Lower leg skin (tissue), 3 donors: ENCODE measurements at regions not wholly inside any gene's neighbourhood (a gene's known extent, or its start where the extent isn't known, plus 50 kb on each side); places are given as distances from the start of the nearest gene placed in this dataset.

Experiments
- POLR2A ChIP-seq, 2 donors: fragments of 450-650 bp; IDR thresholded peaks; one replicate each; pipeline ENCODE4 v1.6.1; 2016 to 2017; ENCODE audit warnings: antibody characterized with exemption in 2 of 2, mild to moderate bottlenecking in 1 of 2, moderate library complexity in 1 of 2
- TF ChIP-seq, protein P1 (sequence below), 3 donors: fragments of 450-650 bp; IDR thresholded peaks; one replicate each; pipeline ENCODE4 v1.5.1; 2016; ENCODE audit warnings: antibody characterized with exemption in 3 of 3, mild to moderate bottlenecking in 3 of 3, moderate library complexity in 2 of 3

DNA sequence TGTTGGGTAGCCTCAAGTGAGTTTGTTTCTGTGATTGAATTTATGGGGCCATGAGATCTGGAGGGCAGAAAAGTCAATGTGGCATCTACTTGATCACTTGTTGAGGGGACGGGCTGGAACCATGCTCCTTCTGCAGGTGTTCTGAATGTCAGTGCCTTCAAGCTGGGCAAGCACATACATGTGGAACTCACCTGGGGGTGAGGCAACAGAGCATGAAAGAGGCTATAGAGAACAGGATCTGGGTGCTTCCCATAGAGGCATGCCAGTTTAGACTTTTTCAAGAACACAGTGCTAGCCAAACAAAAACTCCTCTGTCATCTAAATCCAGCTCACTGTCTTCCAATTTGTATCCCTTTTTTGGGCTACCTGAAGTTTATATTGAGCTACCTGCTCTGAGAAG is 77.8 kb upstream of the SLC35B3 start:
- TF ChIP-seq, protein P1, sequence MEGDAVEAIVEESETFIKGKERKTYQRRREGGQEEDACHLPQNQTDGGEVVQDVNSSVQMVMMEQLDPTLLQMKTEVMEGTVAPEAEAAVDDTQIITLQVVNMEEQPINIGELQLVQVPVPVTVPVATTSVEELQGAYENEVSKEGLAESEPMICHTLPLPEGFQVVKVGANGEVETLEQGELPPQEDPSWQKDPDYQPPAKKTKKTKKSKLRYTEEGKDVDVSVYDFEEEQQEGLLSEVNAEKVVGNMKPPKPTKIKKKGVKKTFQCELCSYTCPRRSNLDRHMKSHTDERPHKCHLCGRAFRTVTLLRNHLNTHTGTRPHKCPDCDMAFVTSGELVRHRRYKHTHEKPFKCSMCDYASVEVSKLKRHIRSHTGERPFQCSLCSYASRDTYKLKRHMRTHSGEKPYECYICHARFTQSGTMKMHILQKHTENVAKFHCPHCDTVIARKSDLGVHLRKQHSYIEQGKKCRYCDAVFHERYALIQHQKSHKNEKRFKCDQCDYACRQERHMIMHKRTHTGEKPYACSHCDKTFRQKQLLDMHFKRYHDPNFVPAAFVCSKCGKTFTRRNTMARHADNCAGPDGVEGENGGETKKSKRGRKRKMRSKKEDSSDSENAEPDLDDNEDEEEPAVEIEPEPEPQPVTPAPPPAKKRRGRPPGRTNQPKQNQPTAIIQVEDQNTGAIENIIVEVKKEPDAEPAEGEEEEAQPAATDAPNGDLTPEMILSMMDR (IDR thresholded peaks at IDR 0.05): no peak
- no peak for TF ChIP-seq POLR2A (IDR thresholded peaks at IDR 0.05)
